ENCODE measurements at regions not wholly inside any gene's neighbourhood (a gene's known extent, or its start where the extent isn't known, plus 50 kb on each side); places are given as distances from the start of the nearest gene placed in this dataset.
"Not testable (repeated sequence)": the region's sequence is repeated elsewhere in the genome, so short reads cannot be mapped to it uniquely, and the experiment has no call there.

GRCh38 chr4:29259556-29259955 lies 1460.6 kb upstream of the PCDH7 start:
- no peak for DNase-seq (ENCODE audit: low read depth in 3 of 3)

- DNase-seq (ENCODE audit: low read depth in 3 of 3): no peak
Measured at GRCh38 chr4:29262986-29263385, 1457.2 kb upstream of the PCDH7 start.

GRCh38 chr4:29276150-29276549 lies 1444.0 kb upstream of the PCDH7 start:
- no peak for DNase-seq (ENCODE audit: low read depth in 3 of 3)

- no peak for DNase-seq (ENCODE audit: low read depth in 3 of 3)
Measured at GRCh38 chr4:29277381-29277780, 1442.8 kb upstream of the PCDH7 start.

GRCh38 chr4:29278585-29278984 lies 1441.6 kb upstream of the PCDH7 start:
- DNase-seq (ENCODE audit: low read depth in 3 of 3): no peak

- DNase-seq (ENCODE audit: low read depth in 3 of 3): no peak
Measured at GRCh38 chr4:29289118-29289517, 1431.1 kb upstream of the PCDH7 start.

GRCh38 chr4:29295280-29295679 lies 1424.9 kb upstream of the PCDH7 start:
- no peak for DNase-seq (ENCODE audit: low read depth in 3 of 3)

- no peak for DNase-seq (ENCODE audit: low read depth in 3 of 3)
Measured at GRCh38 chr4:29304595-29304994, 1415.6 kb upstream of the PCDH7 start.

GRCh38 chr4:29307256-29307655 lies 1412.9 kb upstream of the PCDH7 start:
- DNase-seq (ENCODE audit: low read depth in 3 of 3): no peak

- no peak for DNase-seq (ENCODE audit: low read depth in 3 of 3)
Measured at GRCh38 chr4:29307755-29308154, 1412.4 kb upstream of the PCDH7 start.

- no peak for DNase-seq (ENCODE audit: low read depth in 3 of 3)
Measured at GRCh38 chr4:29309050-29309449, 1411.1 kb upstream of the PCDH7 start.

- no peak for DNase-seq (ENCODE audit: low read depth in 3 of 3)
Measured at GRCh38 chr4:29310252-29310651, 1409.9 kb upstream of the PCDH7 start.

- no peak for DNase-seq (ENCODE audit: low read depth in 3 of 3)
Measured at GRCh38 chr4:29311247-29311646, 1408.9 kb upstream of the PCDH7 start.

- DNase-seq (ENCODE audit: low read depth in 3 of 3): no peak
Measured at GRCh38 chr4:29319663-29320340, 1400.4 kb upstream of the PCDH7 start.

GRCh38 chr4:29320947-29321620 lies 1399.1 kb upstream of the PCDH7 start:
- DNase-seq (ENCODE audit: low read depth in 3 of 3): no peak

- DNase-seq (ENCODE audit: low read depth in 3 of 3): no peak
Measured at GRCh38 chr4:29326004-29326403, 1394.2 kb upstream of the PCDH7 start.

GRCh38 chr4:29326816-29327215 lies 1393.4 kb upstream of the PCDH7 start:
- DNase-seq (ENCODE audit: low read depth in 3 of 3): no peak

- no peak for DNase-seq (ENCODE audit: low read depth in 3 of 3)
Measured at GRCh38 chr4:29336861-29337260, 1383.3 kb upstream of the PCDH7 start.

GRCh38 chr4:29372971-29373370 lies 1347.2 kb upstream of the PCDH7 start:
- no peak for DNase-seq (ENCODE audit: low read depth in 3 of 3)

GRCh38 chr4:29375716-29376115 lies 1344.5 kb upstream of the PCDH7 start:
- no peak for DNase-seq (ENCODE audit: low read depth in 3 of 3)

GRCh38 chr4:29378237-29378636 lies 1341.9 kb upstream of the PCDH7 start:
- DNase-seq (ENCODE audit: low read depth in 3 of 3): not testable (repeated sequence)

GRCh38 chr4:29390921-29391320 lies 1329.2 kb upstream of the PCDH7 start:
- DNase-seq (ENCODE audit: low read depth in 3 of 3): no peak

GRCh38 chr4:29405116-29405515 lies 1315.1 kb upstream of the PCDH7 start:
- DNase-seq (ENCODE audit: low read depth in 3 of 3): no peak

- DNase-seq (ENCODE audit: low read depth in 3 of 3): no peak
Measured at GRCh38 chr4:29415771-29416170, 1304.4 kb upstream of the PCDH7 start.
